Keratinocyte (primary cell): ENCODE measurements at regions not wholly inside any gene's neighbourhood (a gene's known extent, or its start where the extent isn't known, plus 50 kb on each side); places are given as distances from the start of the nearest gene placed in this dataset.

Experiments used
- DNase-seq: peaks from one replicate; pipeline ENCODE4 v3.0.0-alpha.2; 2011; ENCODE audit warnings: low read depth, missing footprints, low spot score
- FAIRE-seq: peaks from 2 replicates; lab custom pipeline; 2011; peaks lifted over from hg19 to GRCh38; lab: Jason Lieb, UNC
- H2AFZ ChIP-seq: 2 replicates; pipeline ENCODE4 v1.6.0; 2012; ENCODE audit warnings: low read length, control low read depth, inconsistent platforms; ENCODE audit not compliant: control insufficient read depth
- H3K27ac ChIP-seq: 2 replicates; pipeline ENCODE4 v1.5.1; 2011; ENCODE audit warnings: low read length; ENCODE audit not compliant: control insufficient read depth, insufficient read depth
- H3K27me3 ChIP-seq: 3 replicates; pipeline ENCODE4 v1.6.0; 2011; ENCODE audit warnings: low read length; ENCODE audit not compliant: control insufficient read depth, insufficient read depth; ENCODE audit errors: extremely low read depth
- H3K36me3 ChIP-seq, 2 experiments: 2 replicates in 1 of 2; 3 replicates in 1 of 2; pipeline ENCODE4 v1.5.1; 2011; ENCODE audit warnings: low read length in 2 of 2, mild to moderate bottlenecking in 1 of 2; ENCODE audit not compliant: control insufficient read depth in 2 of 2, insufficient read depth in 2 of 2; ENCODE audit errors: extremely low read depth in 1 of 2
- H3K4me1 ChIP-seq: 3 replicates; pipeline ENCODE4 v1.5.1; 2011; ENCODE audit warnings: low read length; ENCODE audit not compliant: control insufficient read depth, insufficient read depth; ENCODE audit errors: extremely low read depth
- H3K4me2 ChIP-seq: 3 replicates; pipeline ENCODE4 v1.6.0; 2011; ENCODE audit warnings: low read depth, low read length; ENCODE audit not compliant: control insufficient read depth, insufficient read depth; ENCODE audit errors: extremely low read depth
- H3K4me3 ChIP-seq, 3 experiments: fragments of 200-600 bp in 1 of 3; sonication (generic) in 1 of 3; 2 replicates in 2 of 3; 3 replicates in 1 of 3; pipeline ENCODE4 v1.5.1; 2011 to 2016; ENCODE audit warnings: low read length in 3 of 3, mild to moderate bottlenecking in 3 of 3, control low read depth in 2 of 3, inconsistent platforms in 1 of 3, low read depth in 1 of 3, mixed read lengths in 1 of 3, mixed run types in 1 of 3, moderate library complexity in 1 of 3; ENCODE audit not compliant: control insufficient read depth in 2 of 3, insufficient read depth in 2 of 3; ENCODE audit errors: extremely low read depth in 1 of 3
- H3K79me2 ChIP-seq: 2 replicates; pipeline ENCODE4 v1.6.0; 2012; ENCODE audit warnings: low read length; ENCODE audit not compliant: control insufficient read depth, insufficient read depth
- H3K9ac ChIP-seq: 3 replicates; pipeline ENCODE4 v1.6.0; 2011; ENCODE audit warnings: low read length; ENCODE audit not compliant: control insufficient read depth, insufficient read depth; ENCODE audit errors: extremely low read depth
- H3K9me1 ChIP-seq: 3 replicates; pipeline ENCODE4 v1.6.0; 2011; ENCODE audit warnings: low read length; ENCODE audit not compliant: control insufficient read depth, insufficient read depth; ENCODE audit errors: extremely low read depth
- H3K9me3 ChIP-seq: 2 replicates; pipeline ENCODE4 v1.5.1; 2012; ENCODE audit warnings: low read depth, low read length; ENCODE audit not compliant: control insufficient read depth
- H4K20me1 ChIP-seq: 3 replicates; pipeline ENCODE4 v1.6.0; 2011; ENCODE audit warnings: low read length; ENCODE audit not compliant: control insufficient read depth, insufficient read depth; ENCODE audit errors: extremely low read depth
- EZH2 ChIP-seq: IDR thresholded peaks from one replicate; pipeline ENCODE4 v1.6.1; 2012; ENCODE audit warnings: inconsistent platforms, mild to moderate bottlenecking, low read length, moderate library complexity
- dilution Hi-C: fragments of 300-500 bp; cut with MboI; formaldehyde crosslinking; loops from one replicate; pipeline ENCODE4 v1.7.0; 2020; ENCODE audit warnings: low sequenced_read_pairs; ENCODE audit not compliant: extremely low pct_ligation_motif_present
- TF ChIP-seq, protein P1 (sequence below), 3 experiments: IDR thresholded peaks in 1 of 3; conservative IDR thresholded peaks in 1 of 3; optimal IDR thresholded peaks in 1 of 3; 2 replicates in 2 of 3; 3 replicates in 1 of 3; pipeline versions ENCODE3 to v1.5.1; 2011; ENCODE audit warnings: low read length in 3 of 3, mild to moderate bottlenecking in 3 of 3, moderate library complexity in 2 of 3, control low read depth in 1 of 3, inconsistent platforms in 1 of 3; ENCODE audit not compliant: insufficient read depth in 2 of 3; ENCODE audit errors: extremely low read depth in 1 of 3

DNA sequence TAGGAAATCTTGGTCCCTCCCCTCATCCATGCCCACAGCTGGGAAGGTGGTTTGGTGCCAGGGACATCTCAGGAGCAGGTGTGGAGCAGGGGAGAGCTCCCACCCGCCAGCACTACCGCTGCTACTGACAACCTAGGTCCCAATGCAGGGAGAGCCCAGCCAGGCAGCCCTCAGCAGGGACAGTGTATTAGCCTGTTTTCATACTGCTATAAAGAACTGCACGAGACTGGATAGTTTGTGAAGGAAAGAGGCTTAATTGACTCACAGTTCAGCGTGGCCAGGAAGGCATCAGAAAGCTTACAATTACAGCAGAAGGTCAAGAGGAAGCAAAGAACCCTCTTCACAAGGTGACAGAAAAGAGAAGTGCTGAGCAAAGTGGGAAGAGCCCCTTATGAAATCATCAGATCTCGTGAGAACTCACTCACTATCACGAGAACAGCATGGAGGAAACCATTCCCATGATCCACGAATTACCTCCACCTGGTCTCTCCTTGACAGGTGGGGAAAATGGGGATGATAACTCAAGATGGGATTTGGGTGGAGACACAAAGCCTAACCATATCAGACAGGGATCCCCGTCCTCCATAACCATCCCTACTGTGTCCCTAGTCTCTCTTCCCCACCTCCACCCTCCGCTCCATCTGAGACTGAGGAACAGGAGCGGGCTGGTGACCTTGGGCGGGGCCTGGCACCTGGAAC lies 218.6 kb downstream of the TBC1D2B start:
- dilution Hi-C loops, result no loop called here
- FAIRE-seq (no peak), DNase-seq (no peak)
- Histone ChIP-seq H3K79me2 (no peaks in the 10 kb centered on the region), H3K9me1 (no peaks in the 10 kb centered on the region), H3K27ac (no peak overlapping the region), H3K9me3 (no peaks in the 10 kb centered on the region), H4K20me1 (no peaks in the 10 kb centered on the region), H3K4me3 (no peak overlapping the region), H2AFZ (no peak overlapping the region), H3K9ac (no peak overlapping the region), H3K4me1 (no peaks in the 10 kb centered on the region), H3K27me3 (peaks cover 22% of the 10 kb centered on the region), H3K36me3 (no peaks in the 10 kb centered on the region), H3K4me2 (no peak overlapping the region)
- TF ChIP-seq EZH2, result no peak
- TF ChIP-seq, protein P1, sequence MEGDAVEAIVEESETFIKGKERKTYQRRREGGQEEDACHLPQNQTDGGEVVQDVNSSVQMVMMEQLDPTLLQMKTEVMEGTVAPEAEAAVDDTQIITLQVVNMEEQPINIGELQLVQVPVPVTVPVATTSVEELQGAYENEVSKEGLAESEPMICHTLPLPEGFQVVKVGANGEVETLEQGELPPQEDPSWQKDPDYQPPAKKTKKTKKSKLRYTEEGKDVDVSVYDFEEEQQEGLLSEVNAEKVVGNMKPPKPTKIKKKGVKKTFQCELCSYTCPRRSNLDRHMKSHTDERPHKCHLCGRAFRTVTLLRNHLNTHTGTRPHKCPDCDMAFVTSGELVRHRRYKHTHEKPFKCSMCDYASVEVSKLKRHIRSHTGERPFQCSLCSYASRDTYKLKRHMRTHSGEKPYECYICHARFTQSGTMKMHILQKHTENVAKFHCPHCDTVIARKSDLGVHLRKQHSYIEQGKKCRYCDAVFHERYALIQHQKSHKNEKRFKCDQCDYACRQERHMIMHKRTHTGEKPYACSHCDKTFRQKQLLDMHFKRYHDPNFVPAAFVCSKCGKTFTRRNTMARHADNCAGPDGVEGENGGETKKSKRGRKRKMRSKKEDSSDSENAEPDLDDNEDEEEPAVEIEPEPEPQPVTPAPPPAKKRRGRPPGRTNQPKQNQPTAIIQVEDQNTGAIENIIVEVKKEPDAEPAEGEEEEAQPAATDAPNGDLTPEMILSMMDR (optimal IDR thresholded peaks at IDR 0.05 in 1 of 3, IDR thresholded peaks at IDR 0.05 in 1 of 3, conservative IDR thresholded peaks at IDR 0.05 in 1 of 3; ENCODE audit: extremely low read depth in 1 of 3, insufficient read depth in 2 of 3, low read length in 3 of 3), result no peak

DNA sequence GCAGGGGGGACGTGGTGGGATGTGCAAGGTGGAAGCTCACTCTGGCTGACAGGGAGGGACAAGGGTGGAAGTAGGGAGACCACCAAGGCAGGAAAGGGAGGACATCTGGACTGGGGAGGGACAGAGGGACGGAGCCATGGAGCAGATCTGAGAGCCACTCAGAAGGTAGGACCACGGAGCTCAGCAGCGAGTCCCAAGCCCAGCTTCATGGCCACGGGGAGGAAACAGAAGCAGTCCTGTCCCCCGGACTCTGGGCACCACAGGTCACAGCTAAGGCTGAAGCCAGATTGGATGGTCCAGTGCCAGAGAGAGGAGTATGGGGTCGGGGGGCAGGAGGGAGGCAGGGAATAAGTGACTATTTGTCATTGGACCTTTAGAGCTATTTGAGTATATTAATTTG lies 220.1 kb downstream of the TBC1D2B start:
- Histone ChIP-seq H3K9me3 (no peaks in the 10 kb centered on the region), H3K4me2 (no peak overlapping the region), H4K20me1 (no peaks in the 10 kb centered on the region), H3K79me2 (no peaks in the 10 kb centered on the region), H2AFZ (no peak overlapping the region), H3K9ac (no peak overlapping the region), H3K27me3 (peaks cover 31% of the 10 kb centered on the region), H3K4me1 (no peaks in the 10 kb centered on the region), H3K36me3 (no peaks in the 10 kb centered on the region), H3K9me1 (no peaks in the 10 kb centered on the region), H3K4me3 (no peak overlapping the region), H3K27ac (no peak overlapping the region)
- dilution Hi-C loops, result no loop called here
- DNase-seq, result no peak
- no peak for FAIRE-seq
- TF ChIP-seq, protein P1 (optimal IDR thresholded peaks at IDR 0.05 in 1 of 3, IDR thresholded peaks at IDR 0.05 in 1 of 3, conservative IDR thresholded peaks at IDR 0.05 in 1 of 3; ENCODE audit: extremely low read depth in 1 of 3, insufficient read depth in 2 of 3, low read length in 3 of 3), result no peak
- TF ChIP-seq EZH2, result no peak
